Activated T-helper 1 cell treated with Interleukin-2 at 50 U/mL for 16 hours (primary cell): ENCODE measurements at regions not wholly inside any gene's neighbourhood (a gene's known extent, or its start where the extent isn't known, plus 50 kb on each side); places are given as distances from the start of the nearest gene placed in this dataset.
"Not testable (repeated sequence)": the region's sequence is repeated elsewhere in the genome, so short reads cannot be mapped to it uniquely, and the experiment has no call there.

ENCODE experiments used
- DNase-seq: peaks from one replicate; pipeline ENCODE4 v3.0.0-alpha.2; 2020; ENCODE audit warnings: low read depth

GRCh38 chr17:20944014-20944865 lies 98.6 kb downstream of the USP22 start:
- no peak for DNase-seq

GRCh38 chr17:20947708-20948107 lies 95.1 kb downstream of the USP22 start:
- DNase-seq, result not testable (repeated sequence)

GRCh38 chr17:20948984-20949777 lies 93.6 kb downstream of the USP22 start:
- DNase-seq, result no peak
